ENCODE measurements at regions not wholly inside any gene's neighbourhood (a gene's known extent, or its start where the extent isn't known, plus 50 kb on each side); places are given as distances from the start of the nearest gene placed in this dataset.

GRCh38 chr13:85445534-85445933, 353.7 kb downstream of the SLITRK6 start:
- no peak for DNase-seq

- no peak for DNase-seq
Measured at GRCh38 chr13:85441975-85442374, 357.2 kb downstream of the SLITRK6 start.

- DNase-seq = no peak
Measured at GRCh38 chr13:85441364-85441763, 357.9 kb downstream of the SLITRK6 start.

GRCh38 chr13:85436029-85436428, 363.2 kb downstream of the SLITRK6 start:
- no peak for DNase-seq

GRCh38 chr13:85434927-85435326, 364.3 kb downstream of the SLITRK6 start:
- no peak for DNase-seq

GRCh38 chr13:85432881-85433280, 366.3 kb downstream of the SLITRK6 start:
- DNase-seq = no peak

GRCh38 chr13:85431720-85432119, 367.5 kb downstream of the SLITRK6 start:
- no peak for DNase-seq

- DNase-seq = no peak
Measured at GRCh38 chr13:85430216-85430794, 368.9 kb downstream of the SLITRK6 start.

GRCh38 chr13:85427416-85427815, 371.8 kb downstream of the SLITRK6 start:
- DNase-seq = no peak

GRCh38 chr13:85420136-85420535, 379.1 kb downstream of the SLITRK6 start:
- peak; percentile 17 for DNase-seq

GRCh38 chr13:85419611-85420010, 379.6 kb downstream of the SLITRK6 start:
- DNase-seq = no peak

- DNase-seq = no peak
Measured at GRCh38 chr13:85417807-85418206, 381.4 kb downstream of the SLITRK6 start.

- no peak for DNase-seq
Measured at GRCh38 chr13:85413664-85414063, 385.6 kb downstream of the SLITRK6 start.

- DNase-seq = no peak
Measured at GRCh38 chr13:85412448-85412847, 386.8 kb downstream of the SLITRK6 start.

- DNase-seq = no peak
Measured at GRCh38 chr13:85411591-85411990, 387.6 kb downstream of the SLITRK6 start.

GRCh38 chr13:85408415-85408814, 390.8 kb downstream of the SLITRK6 start:
- DNase-seq = no peak

GRCh38 chr13:85406269-85406975, 392.8 kb downstream of the SLITRK6 start:
- no peak for DNase-seq

GRCh38 chr13:85405316-85405897, 393.8 kb downstream of the SLITRK6 start:
- no peak for DNase-seq

- DNase-seq = peak; percentile 42
Measured at GRCh38 chr13:85386424-85386823, 412.8 kb downstream of the SLITRK6 start.

GRCh38 chr13:85383291-85383690, 415.9 kb downstream of the SLITRK6 start:
- peak; percentile 16 for DNase-seq

- DNase-seq = no peak
Measured at GRCh38 chr13:85381082-85381481, 418.1 kb downstream of the SLITRK6 start.

- DNase-seq = no peak
Measured at GRCh38 chr13:85379991-85380390, 419.2 kb downstream of the SLITRK6 start.

GRCh38 chr13:85379433-85379832, 419.8 kb downstream of the SLITRK6 start:
- DNase-seq = no peak

- no peak for DNase-seq
Measured at GRCh38 chr13:85377783-85378182, 421.4 kb downstream of the SLITRK6 start.
